ENCODE measurements at regions not wholly inside any gene's neighbourhood (a gene's known extent, or its start where the extent isn't known, plus 50 kb on each side); places are given as distances from the start of the nearest gene placed in this dataset.

DNA sequence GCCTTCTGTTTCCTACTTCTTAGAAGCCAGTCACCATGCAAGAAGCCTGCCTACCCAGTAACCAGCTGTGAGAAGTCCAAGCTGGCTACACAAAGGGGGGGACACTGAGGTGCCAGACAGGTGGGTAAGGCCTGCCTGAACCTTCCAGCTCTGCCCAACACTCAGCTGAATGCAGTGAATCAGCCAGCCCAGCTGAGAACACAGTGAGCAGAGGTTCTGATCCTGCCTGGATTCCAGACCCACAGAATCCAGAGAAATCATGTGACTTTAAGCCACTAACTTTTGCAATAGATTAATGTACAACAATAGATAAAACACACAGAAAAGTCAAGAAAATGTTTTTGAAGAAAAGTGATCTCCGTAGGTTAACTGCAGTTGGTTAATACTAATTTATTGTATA, 151.7 kb downstream of the EFNB2 start:
- no peaks in the 10 kb centered on the region for H3K4me1 ChIP-seq (ENCODE audit: control insufficient read depth in 1 of 2, insufficient read depth in 2 of 2, low read length in 2 of 2)
- no peak overlapping the region for H3K27ac ChIP-seq (ENCODE audit: low read length)
- no peaks in the 10 kb centered on the region for H3K36me3 ChIP-seq (ENCODE audit: control insufficient read depth in 1 of 2, insufficient read depth in 2 of 2, low read length in 2 of 2)
- H3K9me3 ChIP-seq (ENCODE audit: control insufficient read depth in 1 of 2, low read length in 2 of 2), result no peaks in the 10 kb centered on the region
- no peak overlapping the region for H3K4me3 ChIP-seq (ENCODE audit: low read depth in 1 of 2, low read length in 2 of 2)
- H3K27me3 ChIP-seq (ENCODE audit: low read depth, low read length), result no peaks in the 10 kb centered on the region

DNA sequence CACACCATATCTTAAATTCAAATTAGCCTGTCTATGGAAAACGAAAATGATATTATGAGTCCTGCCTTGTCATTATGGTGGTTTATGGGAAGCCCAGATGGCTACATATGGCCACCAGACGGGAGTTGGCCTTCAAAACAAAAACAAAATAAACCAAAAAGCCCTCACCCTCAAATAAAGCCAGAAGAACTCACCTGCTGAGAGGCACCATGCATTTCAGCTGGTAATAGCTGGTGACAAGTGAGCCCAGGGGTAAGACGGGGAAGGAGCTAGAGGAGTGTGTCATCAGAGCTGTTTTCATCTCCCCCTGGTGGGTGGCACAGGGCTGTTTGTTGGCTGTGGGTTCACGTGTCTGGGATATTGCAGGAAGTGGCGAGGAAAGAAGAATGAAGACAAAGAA, 152.9 kb downstream of the EFNB2 start:
- H3K27ac ChIP-seq (ENCODE audit: low read length), result no peak overlapping the region
- no peaks in the 10 kb centered on the region for H3K4me1 ChIP-seq (ENCODE audit: control insufficient read depth in 1 of 2, insufficient read depth in 2 of 2, low read length in 2 of 2)
- no peak overlapping the region for H3K4me3 ChIP-seq (ENCODE audit: low read depth in 1 of 2, low read length in 2 of 2)
- H3K9me3 ChIP-seq (ENCODE audit: control insufficient read depth in 1 of 2, low read length in 2 of 2), result no peaks in the 10 kb centered on the region
- H3K27me3 ChIP-seq (ENCODE audit: low read depth, low read length), result no peaks in the 10 kb centered on the region
- H3K36me3 ChIP-seq (ENCODE audit: control insufficient read depth in 1 of 2, insufficient read depth in 2 of 2, low read length in 2 of 2), result no peaks in the 10 kb centered on the region

DNA sequence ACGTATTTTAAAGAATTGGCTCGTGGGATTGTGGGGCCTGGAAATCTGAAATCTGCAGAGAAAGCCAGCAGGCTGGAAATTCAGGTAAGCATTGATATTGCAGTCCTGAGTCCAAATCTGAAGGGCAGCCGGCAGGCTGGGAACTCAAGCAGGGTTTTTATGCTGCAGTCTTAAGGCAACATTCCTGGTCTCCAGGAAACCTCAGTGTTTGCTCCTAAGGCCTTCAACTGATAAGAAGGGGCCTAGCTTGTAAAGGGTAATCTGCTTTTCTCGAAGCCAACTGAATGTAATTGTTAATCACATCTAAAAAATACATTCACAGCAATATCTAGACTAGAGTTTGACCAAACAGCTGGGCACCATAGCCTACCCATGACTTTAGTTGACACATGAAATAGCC, 154.4 kb downstream of the EFNB2 start:
- H3K36me3 ChIP-seq (ENCODE audit: control insufficient read depth in 1 of 2, insufficient read depth in 2 of 2, low read length in 2 of 2), result no peaks in the 10 kb centered on the region
- H3K27me3 ChIP-seq (ENCODE audit: low read depth, low read length), result no peaks in the 10 kb centered on the region
- no peaks in the 10 kb centered on the region for H3K9me3 ChIP-seq (ENCODE audit: control insufficient read depth in 1 of 2, low read length in 2 of 2)
- no peak overlapping the region for H3K27ac ChIP-seq (ENCODE audit: low read length)
- H3K4me1 ChIP-seq (ENCODE audit: control insufficient read depth in 1 of 2, insufficient read depth in 2 of 2, low read length in 2 of 2), result no peaks in the 10 kb centered on the region
- H3K4me3 ChIP-seq (ENCODE audit: low read depth in 1 of 2, low read length in 2 of 2), result no peak overlapping the region

DNA sequence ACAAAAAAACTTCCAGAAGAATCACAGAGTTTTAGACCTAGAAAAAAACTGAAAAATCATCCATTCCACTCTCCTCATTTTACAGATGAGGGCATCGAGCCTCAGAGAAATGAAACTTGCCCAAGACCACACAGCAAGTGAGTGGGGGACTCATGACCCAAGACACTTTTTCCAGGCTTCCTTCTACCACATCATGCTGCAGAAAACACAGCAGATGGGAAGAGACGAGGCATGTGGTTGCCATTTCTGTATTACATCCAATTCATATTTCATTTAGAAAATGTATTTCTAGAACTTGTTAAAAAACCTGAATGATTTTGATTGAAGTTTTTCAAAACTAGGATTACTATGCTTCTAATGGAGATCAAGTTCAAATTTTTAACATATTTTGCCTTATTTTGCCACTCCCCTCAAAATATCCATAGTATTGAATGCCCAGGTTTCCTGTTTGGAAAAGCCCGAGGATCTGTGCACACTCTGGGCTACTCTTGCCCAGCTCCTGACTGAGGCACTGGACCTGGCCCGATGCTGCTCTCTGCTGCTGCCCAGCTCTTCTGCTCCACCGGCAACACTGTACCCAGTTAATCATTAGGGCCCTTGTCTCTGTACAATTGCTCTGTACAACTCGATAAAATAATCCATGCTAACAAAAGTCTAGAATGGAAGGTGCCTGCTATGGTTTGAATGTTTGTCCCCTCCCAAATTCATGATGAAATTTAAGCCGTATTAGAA, 157.4 kb downstream of the EFNB2 start:
- Histone ChIP-seq H3K27ac (ENCODE audit: low read length) (no peak overlapping the region), H3K36me3 (ENCODE audit: control insufficient read depth in 1 of 2, insufficient read depth in 2 of 2, low read length in 2 of 2) (no peaks in the 10 kb centered on the region), H3K27me3 (ENCODE audit: low read depth, low read length) (no peaks in the 10 kb centered on the region), H3K4me3 (ENCODE audit: low read depth in 1 of 2, low read length in 2 of 2) (no peak overlapping the region), H3K4me1 (ENCODE audit: control insufficient read depth in 1 of 2, insufficient read depth in 2 of 2, low read length in 2 of 2) (peaks cover 3 to 12% of the 10 kb centered on the region in 2 donors), H3K9me3 (ENCODE audit: control insufficient read depth in 1 of 2, low read length in 2 of 2) (no peaks in the 10 kb centered on the region)

DNA sequence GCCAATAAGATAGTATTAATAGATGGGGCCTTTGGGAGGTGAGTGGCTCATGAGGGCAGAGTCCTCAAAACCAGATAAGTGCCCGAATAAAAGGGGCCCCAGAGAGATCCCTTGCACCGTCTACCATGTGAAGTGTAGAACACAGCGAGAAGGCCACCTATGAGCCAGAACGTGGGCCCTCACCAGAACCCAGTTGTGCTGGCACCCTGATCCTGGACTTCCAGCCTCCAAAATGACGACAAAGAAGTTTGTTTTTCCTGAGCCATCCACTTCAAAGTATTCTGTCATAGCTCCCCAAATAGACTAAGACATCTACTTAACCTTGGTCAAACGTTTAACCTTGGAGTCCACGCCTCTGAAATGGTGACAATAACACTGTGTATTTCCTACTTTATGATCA, 158.1 kb downstream of the EFNB2 start:
- Histone ChIP-seq H3K4me1 (ENCODE audit: control insufficient read depth in 1 of 2, insufficient read depth in 2 of 2, low read length in 2 of 2) (peaks cover 6 to 19% of the 10 kb centered on the region in 2 donors), H3K36me3 (ENCODE audit: control insufficient read depth in 1 of 2, insufficient read depth in 2 of 2, low read length in 2 of 2) (no peaks in the 10 kb centered on the region), H3K27me3 (ENCODE audit: low read depth, low read length) (no peaks in the 10 kb centered on the region), H3K4me3 (ENCODE audit: low read depth in 1 of 2, low read length in 2 of 2) (no peak overlapping the region), H3K27ac (ENCODE audit: low read length) (no peak overlapping the region), H3K9me3 (ENCODE audit: control insufficient read depth in 1 of 2, low read length in 2 of 2) (no peaks in the 10 kb centered on the region)

DNA sequence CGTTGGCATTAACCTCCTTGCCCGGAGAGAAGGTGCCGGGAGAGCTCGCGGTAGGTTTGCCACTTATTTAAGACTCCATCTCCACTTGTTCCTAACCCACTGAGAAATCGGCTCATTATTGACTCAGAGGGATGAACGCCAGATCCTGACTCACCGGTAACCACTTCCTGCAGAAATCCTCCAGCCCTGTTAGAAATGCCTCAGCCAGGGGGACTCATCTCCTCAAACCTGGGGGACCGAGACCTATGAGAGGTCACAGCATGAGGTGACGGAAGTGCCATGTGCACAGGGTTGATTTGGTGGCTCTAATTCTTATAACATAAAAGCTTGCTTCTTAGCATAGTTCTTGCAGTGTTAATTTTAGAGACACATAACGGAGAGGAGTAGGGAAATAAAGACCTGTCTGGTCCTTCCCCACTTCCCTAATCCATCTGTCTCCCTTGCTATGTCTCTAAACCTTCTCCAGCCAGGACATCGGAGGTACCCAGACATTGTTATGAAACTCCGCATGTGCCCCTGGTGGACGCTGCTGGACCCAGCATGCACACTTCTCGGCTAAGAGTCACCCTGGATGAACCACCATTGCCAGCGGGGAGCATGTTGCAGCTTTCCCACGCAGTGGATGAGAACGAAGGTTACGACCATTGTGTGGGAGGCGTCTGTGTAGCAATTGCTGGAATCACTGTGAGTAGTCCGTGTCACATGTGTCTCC, 158.9 kb downstream of the EFNB2 start:
- no peak overlapping the region for H3K27ac ChIP-seq (ENCODE audit: low read length)
- H3K36me3 ChIP-seq (ENCODE audit: control insufficient read depth in 1 of 2, insufficient read depth in 2 of 2, low read length in 2 of 2), result no peaks in the 10 kb centered on the region
- H3K9me3 ChIP-seq (ENCODE audit: control insufficient read depth in 1 of 2, low read length in 2 of 2), result no peaks in the 10 kb centered on the region
- H3K4me3 ChIP-seq (ENCODE audit: low read depth in 1 of 2, low read length in 2 of 2), result no peak overlapping the region
- H3K27me3 ChIP-seq (ENCODE audit: low read depth, low read length), result no peaks in the 10 kb centered on the region
- H3K4me1 ChIP-seq (ENCODE audit: control insufficient read depth in 1 of 2, insufficient read depth in 2 of 2, low read length in 2 of 2), result peaks cover 6 to 21% of the 10 kb centered on the region in 2 donors

DNA sequence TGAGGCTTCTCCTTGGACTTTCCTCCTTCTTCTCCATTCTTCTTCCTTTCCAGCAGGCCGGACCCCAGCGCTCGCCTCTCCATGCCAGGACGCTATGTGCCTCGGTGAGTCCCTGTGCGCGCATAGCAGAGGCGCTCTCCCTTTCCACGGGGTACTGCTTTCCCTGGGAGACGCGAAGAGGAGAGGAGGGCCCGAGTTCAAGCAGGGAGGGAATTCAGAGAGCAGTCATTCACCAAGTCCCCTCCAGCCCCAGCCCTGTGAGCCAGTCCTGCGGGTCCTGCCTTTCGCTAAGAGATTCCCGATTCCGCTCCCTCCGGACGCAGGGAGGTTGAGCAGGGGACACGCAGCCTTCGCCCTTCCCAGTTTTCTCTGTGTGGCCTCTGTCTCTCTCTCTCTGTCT, 160.4 kb downstream of the EFNB2 start:
- Histone ChIP-seq H3K27ac (ENCODE audit: low read length) (no peak overlapping the region), H3K4me3 (ENCODE audit: low read depth in 1 of 2, low read length in 2 of 2) (no peak overlapping the region), H3K4me1 (ENCODE audit: control insufficient read depth in 1 of 2, insufficient read depth in 2 of 2, low read length in 2 of 2) (peaks cover 6 to 21% of the 10 kb centered on the region in 2 donors)

DNA sequence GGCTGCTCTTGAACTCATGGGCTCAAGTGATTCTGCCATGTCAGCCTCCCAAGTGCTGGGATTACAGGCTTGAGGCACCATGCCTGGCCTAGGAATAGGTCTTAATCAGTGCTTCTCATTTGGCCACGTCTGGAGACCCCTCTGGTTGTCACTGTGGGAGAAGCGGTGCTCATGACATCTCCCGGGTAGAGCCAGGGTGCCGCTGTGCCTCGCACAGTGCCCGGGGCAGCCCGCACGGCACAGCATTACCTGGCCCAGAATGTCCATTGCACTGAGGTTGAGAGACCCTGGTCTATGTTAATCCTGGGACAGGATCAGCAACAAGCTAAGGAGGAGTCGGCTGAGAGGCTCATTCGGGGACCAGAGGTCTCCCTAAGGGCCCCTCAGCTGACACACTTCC, 160.8 kb downstream of the EFNB2 start:
- no peak overlapping the region for H3K4me3 ChIP-seq (ENCODE audit: low read depth in 1 of 2, low read length in 2 of 2)
- no peaks in the 10 kb centered on the region for H3K9me3 ChIP-seq (ENCODE audit: control insufficient read depth in 1 of 2, low read length in 2 of 2)
- H3K27ac ChIP-seq (ENCODE audit: low read length), result no peak overlapping the region
- H3K4me1 ChIP-seq (ENCODE audit: control insufficient read depth in 1 of 2, insufficient read depth in 2 of 2, low read length in 2 of 2), result peaks cover 6 to 21% of the 10 kb centered on the region in 2 donors
- H3K27me3 ChIP-seq (ENCODE audit: low read depth, low read length), result no peaks in the 10 kb centered on the region
- no peaks in the 10 kb centered on the region for H3K36me3 ChIP-seq (ENCODE audit: control insufficient read depth in 1 of 2, insufficient read depth in 2 of 2, low read length in 2 of 2)

More for the DNA sequence above, 160.4 kb downstream of the EFNB2 start:
- Histone ChIP-seq H3K9me3 (ENCODE audit: control insufficient read depth in 1 of 2, low read length in 2 of 2) (no peaks in the 10 kb centered on the region), H3K36me3 (ENCODE audit: control insufficient read depth in 1 of 2, insufficient read depth in 2 of 2, low read length in 2 of 2) (no peaks in the 10 kb centered on the region), H3K27me3 (ENCODE audit: low read depth, low read length) (no peaks in the 10 kb centered on the region)

DNA sequence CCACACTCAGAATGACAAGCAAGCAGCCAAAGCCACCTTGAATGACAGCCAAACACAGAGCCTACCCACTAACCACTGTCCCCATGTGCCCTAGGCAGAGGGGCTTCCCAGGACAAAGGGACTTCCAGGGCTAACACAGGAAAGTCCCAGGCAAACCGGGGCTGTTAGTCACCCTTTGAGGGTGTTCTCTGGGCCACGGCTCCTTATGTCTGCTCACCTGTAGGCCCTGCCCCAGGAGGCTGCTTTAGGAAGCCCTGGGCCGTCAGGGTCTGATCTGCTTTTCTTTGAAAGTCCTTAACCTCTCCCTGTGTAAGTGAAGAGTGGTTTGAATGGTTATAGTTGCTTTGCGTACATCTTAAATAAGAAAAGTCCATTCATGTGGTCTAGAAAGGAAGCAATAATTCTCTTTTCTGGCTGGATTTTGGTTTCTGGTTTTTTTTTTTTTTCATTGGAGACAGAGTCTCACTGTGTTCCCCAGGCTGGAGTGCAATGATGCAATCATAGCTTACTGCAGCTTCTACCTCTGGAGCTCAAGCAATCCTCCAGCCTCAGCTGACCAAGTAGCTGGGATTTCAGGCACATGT, 161.4 kb downstream of the EFNB2 start:
- Histone ChIP-seq H3K27ac (ENCODE audit: low read length) (no peak overlapping the region), H3K4me1 (ENCODE audit: control insufficient read depth in 1 of 2, insufficient read depth in 2 of 2, low read length in 2 of 2) (peaks cover 6 to 21% of the 10 kb centered on the region in 2 donors), H3K9me3 (ENCODE audit: control insufficient read depth in 1 of 2, low read length in 2 of 2) (no peaks in the 10 kb centered on the region), H3K4me3 (ENCODE audit: low read depth in 1 of 2, low read length in 2 of 2) (no peak overlapping the region), H3K36me3 (ENCODE audit: control insufficient read depth in 1 of 2, insufficient read depth in 2 of 2, low read length in 2 of 2) (no peaks in the 10 kb centered on the region), H3K27me3 (ENCODE audit: low read depth, low read length) (no peaks in the 10 kb centered on the region)

DNA sequence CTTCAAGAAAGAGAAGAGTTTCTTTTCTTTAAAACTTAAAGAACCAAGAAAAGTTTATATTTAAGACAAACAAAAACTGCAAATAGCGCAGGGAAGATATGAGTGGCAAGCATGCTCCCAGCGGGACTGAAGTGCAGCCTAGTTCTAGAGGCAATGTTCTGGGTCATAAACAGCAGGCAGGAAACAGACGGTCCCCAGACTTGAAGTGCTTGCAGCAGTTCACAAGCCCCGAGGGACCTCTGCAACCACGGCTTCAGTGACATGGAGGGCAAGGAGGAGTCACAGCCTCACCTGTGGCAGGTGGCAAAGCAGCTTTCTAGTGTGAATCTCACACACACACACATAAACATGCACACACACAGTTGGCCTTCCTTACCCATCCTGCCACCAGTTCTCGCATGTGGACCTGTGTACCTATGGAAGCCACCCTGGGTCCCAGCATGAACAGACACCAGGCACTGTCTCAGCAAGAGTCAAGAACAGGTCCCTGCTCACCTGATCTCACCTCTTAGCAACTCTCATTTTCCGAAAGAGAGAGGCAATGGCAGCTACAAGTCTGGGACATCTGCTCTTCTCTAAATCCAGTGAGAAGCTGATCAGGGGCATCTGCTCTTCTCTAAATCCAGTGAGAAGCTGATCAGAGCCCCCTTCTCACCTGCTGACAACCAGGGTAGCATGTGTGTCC, 162.0 kb downstream of the EFNB2 start:
- Histone ChIP-seq H3K27ac (ENCODE audit: low read length) (no peak overlapping the region), H3K27me3 (ENCODE audit: low read depth, low read length) (no peaks in the 10 kb centered on the region), H3K36me3 (ENCODE audit: control insufficient read depth in 1 of 2, insufficient read depth in 2 of 2, low read length in 2 of 2) (no peaks in the 10 kb centered on the region), H3K4me1 (ENCODE audit: control insufficient read depth in 1 of 2, insufficient read depth in 2 of 2, low read length in 2 of 2) (peaks cover 6 to 21% of the 10 kb centered on the region in 2 donors), H3K9me3 (ENCODE audit: control insufficient read depth in 1 of 2, low read length in 2 of 2) (no peaks in the 10 kb centered on the region), H3K4me3 (ENCODE audit: low read depth in 1 of 2, low read length in 2 of 2) (no peak overlapping the region)
